GM19025 (cell line): ENCODE measurements at regions not wholly inside any gene's neighbourhood (a gene's known extent, or its start where the extent isn't known, plus 50 kb on each side); places are given as distances from the start of the nearest gene placed in this dataset.

ENCODE experiments used
- ATAC-seq: cut with Tn5 transposase; IDR thresholded peaks from one replicate; pipeline ENCODE4 v1.9.1; 2021; ENCODE audit warnings: mild to moderate bottlenecking, low read depth, moderate library complexity; ENCODE audit not compliant: unreplicated experiment

DNA sequence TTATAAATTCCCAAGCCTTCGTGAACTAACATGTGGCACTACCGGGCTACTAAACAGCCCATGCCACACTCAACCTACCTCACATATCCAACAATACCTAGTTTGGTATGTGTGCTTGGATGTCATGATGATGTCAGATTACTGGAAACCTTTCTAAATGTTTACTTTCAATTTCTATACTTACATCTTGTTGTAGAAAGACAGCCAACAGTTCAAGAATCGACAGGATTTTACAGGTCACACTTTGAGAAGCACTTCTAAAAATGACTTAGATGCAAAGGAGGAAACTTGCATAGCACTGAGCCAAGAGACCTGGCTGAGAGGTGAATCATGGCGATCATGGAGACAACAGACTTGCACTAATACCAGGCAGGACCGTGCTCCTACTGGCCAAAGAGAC is 209.9 kb downstream of the COL4A1 start:
- no peak for ATAC-seq

DNA sequence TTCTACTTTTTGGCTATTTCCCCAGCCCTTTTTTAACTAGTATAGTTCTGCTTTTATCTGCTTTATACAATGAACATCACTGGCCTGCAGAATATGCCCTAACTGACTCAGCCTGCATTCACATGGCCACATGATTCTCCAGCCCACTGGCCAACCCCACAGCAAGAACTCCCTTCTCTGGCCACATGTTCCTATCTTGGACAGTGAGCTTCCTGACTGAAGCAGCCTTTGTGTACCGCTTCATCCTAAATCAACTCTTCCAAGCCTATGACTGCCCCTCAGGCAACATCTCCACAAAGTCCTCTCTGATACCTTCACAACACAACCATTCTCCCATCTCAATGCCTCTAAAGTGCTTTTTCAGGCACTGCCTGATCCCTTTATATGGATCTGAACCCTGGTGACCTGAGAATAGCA is 214.1 kb downstream of the COL4A1 start:
- no peak for ATAC-seq

DNA sequence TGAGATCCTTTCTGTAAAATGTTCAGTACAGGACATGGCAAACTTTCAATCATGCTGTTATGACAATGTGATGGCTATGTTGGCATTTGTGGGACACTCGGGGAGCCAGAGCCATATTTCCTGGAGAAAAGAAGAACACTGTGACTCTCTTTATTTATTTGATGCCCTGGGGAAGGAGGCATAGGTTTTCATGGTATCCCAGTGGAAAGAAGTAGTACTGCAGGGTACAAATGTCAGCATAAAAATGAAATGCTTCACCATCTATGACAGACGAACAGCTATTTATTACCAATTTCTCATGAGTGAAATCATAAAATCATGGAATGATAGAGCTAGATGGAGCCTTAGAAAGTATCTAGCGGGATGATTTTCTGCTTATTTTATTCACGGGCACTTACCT is 217.1 kb downstream of the COL4A1 start:
- no peak for ATAC-seq

DNA sequence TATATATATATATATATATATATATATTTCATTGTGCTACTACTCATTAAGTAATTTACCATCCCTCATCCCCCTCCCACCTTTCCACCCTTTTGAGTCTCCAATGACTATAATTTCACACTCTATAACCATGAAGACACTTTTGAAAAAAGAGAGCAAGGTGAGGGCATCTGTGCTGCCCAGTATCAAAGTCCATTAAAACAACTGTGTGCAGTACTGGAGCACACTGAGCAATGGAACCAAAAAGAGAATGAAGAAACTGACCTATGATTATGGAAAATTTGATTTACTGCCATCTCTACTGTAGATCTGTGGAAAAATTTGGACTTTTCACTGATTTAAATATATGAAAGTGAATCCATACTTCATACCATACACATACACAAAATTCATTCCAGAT is 217.9 kb downstream of the COL4A1 start:
- no peak for ATAC-seq

DNA sequence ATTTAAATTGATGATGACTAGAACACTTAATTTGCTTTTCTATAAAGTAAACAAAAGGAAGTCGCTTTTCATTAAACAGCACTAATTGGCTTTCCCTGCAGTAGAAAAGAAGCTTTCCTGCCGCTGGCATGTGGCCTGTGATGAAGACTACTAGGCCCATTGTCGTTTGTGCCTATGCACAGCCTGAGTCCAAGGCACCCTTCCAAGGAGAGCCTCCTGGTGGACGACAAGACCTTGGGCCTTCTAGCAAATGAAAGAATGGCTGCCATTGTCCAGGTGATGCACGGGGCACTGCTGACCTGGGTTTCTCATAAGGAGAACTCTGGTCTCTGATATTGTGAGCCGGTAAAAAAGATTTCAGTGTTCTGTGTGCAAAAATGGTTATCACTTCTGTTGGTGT is 233.0 kb downstream of the COL4A1 start:
- ATAC-seq = no peak

DNA sequence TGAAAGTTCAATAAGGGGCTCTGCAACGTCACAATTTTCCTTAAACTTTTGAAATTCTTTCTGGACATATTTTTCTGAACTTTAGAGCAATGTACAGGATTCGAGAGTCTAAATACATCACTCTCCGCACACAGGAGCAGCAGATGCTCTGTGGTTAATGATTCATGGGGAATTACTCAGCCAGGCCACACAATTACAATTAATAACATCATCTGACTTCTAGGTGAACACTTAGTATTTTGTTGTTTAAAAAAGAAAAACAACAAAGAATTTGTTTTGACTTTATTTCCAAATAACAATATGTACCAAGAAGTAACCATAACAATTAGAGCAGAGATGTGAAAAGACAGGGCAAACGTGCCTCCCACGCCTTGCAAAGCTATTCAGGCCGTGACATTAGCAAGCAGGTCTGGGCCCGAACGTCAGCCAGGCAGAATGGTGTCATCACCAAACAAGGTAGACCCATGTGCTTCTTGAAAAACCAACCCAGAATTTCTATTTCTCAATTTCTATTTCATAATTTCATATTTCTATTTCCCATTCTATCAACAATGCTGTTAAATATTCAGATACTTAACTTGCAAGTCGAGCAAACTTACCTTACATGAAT is 236.3 kb downstream of the COL4A1 start:
- ATAC-seq = no peak

DNA sequence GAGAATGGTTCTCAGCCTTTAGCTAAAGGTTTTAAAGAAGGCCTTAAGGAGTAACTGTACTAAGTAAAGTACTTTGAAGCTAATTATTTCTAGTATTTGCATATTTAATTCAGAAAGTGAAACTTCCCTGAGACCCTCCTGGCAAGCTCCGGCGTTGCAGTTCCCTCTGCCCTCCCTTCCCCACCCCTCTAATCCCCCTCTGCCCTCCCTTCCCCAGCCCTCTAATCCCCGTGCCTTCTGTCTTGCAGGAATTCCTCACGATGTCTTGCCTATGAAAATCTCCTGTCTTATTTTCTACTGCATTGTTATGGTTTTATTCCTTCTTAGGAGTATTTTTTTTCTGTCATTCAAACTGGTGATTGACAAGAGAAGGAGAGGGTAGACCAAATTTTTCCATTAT is 236.9 kb downstream of the COL4A1 start:
- ATAC-seq = no peak

DNA sequence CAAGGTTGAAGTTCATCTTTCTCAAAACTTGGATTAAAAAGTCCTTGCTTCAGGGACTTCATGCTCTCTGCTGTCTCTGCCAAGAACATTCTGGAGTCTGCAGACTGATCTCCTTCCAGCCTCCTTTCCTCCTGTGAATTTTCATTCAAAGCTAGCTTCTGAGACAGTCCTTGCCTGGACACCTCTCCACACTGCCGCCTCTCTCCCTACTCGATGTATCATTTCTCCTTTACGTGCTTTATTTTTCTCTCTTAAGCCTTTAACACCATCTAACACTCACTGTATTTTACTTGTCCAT is 238.8 kb downstream of the COL4A1 start:
- ATAC-seq = no peak

DNA sequence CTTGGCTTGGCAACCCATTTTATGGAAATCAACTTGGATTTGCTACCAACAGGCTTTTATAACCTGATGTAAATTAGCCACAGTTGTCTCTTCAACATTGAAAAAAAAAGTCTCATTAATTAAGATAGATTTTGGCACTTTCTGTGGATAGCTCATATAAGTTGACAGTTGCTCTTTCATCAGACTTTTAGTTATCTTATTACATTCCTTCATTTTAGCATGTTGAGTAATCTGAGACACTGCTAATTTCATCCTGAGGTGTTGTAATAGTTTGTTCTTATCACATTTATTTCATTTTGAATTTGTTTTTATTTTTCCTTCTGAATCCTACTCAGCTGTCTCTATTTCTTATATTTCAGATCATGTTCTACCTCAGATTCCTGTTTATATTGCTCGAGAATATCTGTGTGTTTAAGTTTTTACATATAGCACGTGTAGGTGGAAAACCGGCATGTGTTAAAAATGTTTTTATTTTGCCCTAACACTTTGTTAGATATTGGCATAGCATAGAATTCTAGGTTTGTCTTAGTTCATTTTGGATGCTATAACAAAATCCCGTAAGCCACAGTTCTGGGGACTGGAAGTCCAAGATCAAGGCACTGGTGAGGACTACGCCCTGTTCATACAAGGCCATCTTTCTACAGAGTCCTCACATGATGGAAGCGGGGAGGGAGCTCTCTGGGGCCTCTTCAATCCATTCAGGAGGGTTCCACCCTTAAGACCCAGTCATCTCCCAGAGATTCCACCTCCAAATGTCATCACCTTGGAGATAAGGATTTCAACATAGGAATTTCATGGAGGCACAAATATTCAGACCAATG is 239.4 kb downstream of the COL4A1 start:
- ATAC-seq = no peak

DNA sequence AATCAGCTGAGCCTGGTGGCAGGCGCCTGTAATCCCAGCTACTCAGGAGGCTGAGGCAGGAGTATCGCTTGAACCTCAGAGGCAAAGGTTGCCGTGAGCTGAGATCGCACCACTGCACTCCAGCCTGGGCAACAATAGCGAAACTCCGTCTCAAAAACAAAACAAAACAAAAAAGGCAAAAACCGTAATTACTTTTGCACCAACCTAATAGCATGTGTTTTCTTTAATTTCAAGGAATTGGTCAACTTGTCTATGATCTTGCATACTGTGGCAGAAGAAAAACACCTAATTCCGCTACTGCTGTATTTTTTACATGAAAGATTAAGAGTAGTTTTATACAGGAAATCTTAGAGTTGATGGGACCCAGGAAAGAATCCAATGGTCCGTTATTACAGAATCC is 241.2 kb downstream of the COL4A1 start:
- ATAC-seq = no peak

DNA sequence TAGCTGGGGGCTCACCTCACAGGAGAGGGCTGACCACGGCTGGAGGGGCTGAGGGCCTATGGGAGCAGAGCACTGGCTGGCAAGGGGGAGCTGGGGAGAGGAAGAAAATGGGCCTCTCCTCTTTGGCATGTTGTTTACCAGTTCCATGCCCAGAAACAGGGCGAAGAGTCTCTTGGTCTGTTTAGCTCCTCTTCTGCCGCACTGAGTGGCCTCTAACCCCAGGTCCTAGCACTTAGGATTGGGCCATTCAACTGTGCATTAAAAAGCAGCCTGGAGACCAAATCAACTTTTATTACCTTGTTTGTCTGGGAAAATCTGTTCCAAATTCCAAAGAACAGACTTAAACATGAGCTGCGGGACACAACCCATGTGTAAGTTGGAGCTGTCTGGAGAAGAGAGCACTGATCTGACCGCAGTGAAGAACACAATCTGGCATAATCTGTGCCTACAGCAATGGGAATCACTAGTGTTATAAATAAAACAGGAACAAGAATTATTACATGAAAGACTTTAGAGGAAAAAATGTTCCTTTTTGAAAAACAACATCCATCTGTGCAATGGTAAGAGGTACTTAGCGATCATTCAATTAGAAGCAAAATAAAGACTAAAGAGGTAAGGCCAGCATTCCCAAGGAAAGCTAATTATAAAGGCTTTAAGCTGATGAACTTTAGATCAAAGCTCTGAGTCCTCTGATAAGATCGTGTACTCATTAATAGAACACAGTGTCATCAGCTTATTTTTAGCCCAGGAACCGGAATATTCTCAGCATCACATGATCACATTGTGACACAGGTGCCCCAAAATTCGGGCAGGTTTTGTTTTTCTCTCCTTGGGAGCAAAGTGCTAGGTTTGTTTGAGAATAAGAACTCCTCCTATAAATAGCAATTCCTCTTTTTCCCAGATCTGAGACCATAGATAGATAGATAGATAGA is 243.2 kb downstream of the COL4A1 start:
- ATAC-seq = no peak

DNA sequence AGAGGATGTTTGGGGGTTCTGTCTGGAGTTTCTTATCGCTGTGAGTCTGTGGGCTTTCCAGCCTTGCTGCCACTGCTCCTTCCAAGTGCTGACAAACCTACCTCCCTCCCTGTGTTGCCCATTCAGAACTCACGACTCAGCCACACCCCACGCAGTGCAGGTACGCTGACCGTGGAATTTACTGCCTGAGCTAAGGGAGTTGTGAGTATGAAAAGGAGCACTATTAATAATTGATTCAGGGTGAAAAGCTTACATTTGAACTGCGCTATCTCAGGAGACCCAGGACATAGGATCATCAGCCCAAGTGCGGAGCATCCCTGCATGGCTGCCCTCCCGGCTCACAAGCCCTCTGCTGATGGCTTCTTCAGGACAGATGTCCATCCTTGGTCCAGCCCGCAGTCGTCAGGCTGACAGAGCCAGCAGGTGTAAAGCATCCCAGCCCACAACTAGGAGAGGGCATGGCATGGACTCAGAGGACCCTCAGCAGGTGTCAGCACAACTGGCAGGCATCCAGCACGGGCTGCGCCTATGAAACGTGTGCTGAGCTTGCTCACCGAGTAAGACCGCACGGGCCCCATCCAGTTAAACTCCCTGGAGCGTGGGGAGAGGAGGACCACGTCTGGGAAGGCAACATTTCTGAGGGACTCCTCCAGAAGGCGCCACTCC is 244.0 kb downstream of the COL4A1 start:
- no peak for ATAC-seq

DNA sequence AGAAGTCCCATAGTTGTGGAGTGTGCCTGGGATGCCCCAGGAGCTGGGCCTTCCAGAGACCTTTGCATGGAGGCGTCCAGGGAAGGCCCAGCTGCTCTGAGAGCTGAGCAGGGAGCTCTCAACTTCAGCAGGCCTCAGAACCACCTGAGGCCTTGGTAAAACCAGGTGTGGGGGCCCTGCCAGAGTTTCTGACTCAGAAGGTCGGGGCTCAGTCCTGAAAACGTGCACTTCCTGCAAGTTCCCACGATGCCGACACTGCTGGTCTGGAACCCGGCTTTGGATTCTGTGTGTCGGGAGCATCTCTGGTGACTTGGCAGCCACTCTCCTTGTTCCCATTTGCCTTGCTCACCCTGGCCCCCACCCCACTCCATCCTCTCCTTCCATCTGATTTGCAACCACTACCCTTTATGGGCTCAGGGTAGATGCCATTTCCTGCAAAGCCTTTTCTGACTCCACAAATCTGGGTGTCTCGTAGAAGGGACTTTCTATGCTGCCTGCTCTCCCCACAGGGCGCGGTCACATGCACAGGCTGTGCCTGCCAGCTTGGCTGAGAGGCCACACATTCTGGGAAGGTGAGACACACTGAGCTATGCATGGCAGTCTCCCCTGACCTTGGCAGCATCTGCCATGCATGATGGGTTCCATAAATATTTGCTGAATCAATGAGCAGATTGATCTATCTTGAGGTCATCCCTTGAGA is 244.7 kb downstream of the COL4A1 start:
- no peak for ATAC-seq

DNA sequence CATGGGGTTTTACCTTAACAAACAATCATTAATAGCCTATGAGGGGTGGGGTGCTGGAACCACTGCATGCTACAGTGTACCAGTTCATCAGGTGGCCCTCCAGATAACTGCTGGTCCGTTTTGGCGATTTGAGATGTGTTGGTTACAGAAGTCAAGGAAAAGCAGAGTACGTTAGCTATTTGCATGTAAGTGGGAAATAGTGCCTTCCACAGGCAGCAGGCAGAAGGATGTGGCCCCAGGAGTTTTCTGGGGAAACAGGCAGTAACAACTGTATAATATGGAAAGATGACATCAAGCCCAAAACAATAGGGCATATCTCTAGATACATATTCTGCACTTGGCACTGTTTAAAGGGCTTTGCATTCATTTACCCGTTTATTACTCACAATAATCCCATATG is 245.7 kb downstream of the COL4A1 start:
- no peak for ATAC-seq

DNA sequence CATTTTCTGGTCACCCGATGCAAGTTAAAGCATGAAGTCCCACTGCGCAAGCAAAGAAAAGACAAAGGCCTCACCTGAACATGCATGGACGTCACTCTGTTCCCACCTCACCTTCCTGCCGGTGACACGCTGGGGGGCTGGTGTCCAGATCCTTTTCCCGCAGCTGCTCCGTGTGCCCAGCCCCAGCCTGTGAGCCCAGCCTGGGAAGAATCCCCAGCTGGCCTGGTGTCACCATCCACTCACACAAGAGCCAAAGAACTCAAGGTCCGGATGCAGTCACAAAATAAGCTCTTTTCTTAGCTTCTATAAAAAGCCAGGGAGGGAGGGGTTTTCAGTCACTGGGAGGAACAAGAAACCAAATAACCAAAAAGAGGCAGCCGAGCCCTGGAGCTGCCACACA is 249.9 kb downstream of the COL4A1 start:
- no peak for ATAC-seq

DNA sequence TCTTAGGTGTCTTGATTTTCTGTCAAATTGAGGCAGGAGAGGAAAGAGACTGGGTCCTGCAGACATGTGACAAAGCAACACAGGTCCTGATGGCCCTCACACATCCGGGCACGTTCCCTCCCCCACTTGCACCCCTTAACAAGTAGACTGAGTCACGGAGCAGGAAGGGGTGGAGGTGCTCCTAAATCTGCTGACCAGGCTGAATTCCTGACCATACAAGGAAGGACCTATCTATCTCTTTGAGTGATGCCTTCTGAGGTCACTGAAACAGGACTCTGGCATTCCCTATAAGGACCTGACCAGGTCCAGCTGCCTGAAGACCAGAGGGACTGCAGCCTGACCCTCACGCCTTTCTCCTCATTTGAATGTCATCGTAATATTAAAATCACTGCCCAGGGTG is 250.3 kb downstream of the COL4A1 start:
- ATAC-seq = no peak

DNA sequence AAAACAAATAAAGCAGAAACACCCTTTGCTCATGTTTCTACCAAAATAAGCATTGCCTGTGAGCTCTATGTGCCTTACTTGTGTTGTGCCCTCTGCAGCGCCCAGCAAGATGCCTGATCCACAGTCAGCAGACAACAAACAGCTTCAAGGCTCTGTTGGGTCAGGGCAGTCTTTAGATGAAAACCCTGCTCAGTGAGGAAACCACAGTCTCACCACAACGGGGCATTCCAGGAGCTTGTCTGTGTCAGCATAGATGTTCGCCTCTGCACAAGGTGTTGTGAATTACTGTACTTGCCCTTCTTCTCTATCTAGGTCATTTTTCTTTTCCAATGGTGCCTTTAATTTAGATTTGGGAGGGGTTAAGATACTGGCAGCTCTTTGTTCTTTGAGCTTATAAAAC is 251.9 kb downstream of the COL4A1 start:
- no peak for ATAC-seq

DNA sequence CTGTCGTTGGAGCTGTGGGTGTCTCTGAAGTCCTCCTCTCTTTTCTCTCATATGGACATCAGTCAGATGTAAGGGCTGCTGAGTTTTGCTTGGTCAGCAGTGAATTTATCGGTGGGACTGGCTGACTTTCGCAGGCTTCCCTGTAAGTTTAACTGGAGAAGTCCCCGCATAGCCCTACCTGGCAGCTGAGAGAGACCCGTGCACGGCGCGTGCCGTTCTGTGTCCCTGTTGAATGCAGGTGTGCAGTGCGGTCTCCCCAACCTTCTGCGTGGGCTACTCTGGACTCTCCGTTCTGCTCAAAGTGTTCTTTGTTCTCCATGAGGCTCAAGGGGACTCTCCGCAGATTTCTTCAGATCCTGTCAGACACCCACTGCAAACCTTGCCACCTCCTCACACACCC is 252.9 kb downstream of the COL4A1 start:
- ATAC-seq = no peak

DNA sequence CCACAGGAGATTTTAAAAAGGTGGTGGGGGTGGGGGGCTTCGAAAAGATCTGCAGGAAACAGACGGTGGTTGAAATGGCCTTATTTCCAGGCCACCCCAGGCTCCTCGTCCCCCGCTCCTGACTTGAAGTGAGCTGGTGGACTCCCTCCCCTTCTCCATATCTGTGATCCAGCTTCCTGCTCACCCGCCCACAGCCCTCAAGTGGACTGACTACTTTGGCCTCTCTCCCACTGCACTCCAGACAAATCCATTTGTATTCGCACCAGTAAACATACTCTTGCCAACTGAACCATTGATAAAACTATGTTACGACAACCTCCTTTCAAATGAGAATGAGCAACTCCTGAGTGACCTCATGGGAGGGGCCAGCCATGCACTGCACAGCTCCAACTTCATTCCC is 259.5 kb downstream of the COL4A1 start:
- ATAC-seq = no peak

DNA sequence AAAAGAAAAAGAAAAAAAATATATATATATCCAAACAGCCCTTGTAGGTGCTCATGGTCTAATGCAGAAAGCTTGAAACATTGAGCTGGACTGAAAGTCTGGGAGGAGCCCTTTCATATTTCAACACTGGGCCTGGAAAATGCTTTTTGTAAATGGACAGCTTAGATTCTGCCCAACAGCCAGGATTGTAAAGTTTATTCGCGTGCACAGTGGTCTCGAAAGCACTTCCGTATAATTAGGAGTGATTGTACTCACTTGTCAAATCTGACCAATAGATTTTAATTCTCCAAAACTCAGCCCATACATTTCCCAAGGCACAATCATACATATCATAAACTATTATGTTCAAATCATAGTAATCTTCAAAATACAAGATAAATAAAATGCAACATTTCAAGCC is 260.1 kb downstream of the COL4A1 start:
- no peak for ATAC-seq
